ENCODE measurements at regions not wholly inside any gene's neighbourhood (a gene's known extent, or its start where the extent isn't known, plus 50 kb on each side); places are given as distances from the start of the nearest gene placed in this dataset.

- Histone ChIP-seq H3K36me3 (replicated peaks; ENCODE audit: low read depth, low read length) (no peaks in the 10 kb centered on the region), H3K9me3 (ENCODE audit: insufficient read depth, low read length) (no peaks in the 10 kb centered on the region), H3K27ac (ENCODE audit: low read length) (no peak overlapping the region), H2AFZ (ENCODE audit: low read depth, low read length) (no peak overlapping the region), H3K4me2 (ENCODE audit: low read length) (no peak overlapping the region), H4K20me1 (ENCODE audit: insufficient read depth, low read length) (no peaks in the 10 kb centered on the region), H3K4me1 (ENCODE audit: low read length) (no peaks in the 10 kb centered on the region), H3K79me2 (ENCODE audit: low read length) (no peaks in the 10 kb centered on the region), H3K9ac (ENCODE audit: low read length) (no peak overlapping the region), H3K27me3 (ENCODE audit: low read depth, low read length) (no peaks in the 10 kb centered on the region), H3K4me3 (ENCODE audit: low read length) (no peak overlapping the region)
- TF ChIP-seq CTCF (IDR thresholded peaks at IDR 0.05; ENCODE audit: low read depth, low read length) (no peak), EZH2phosphoT487 (IDR thresholded peaks at IDR 0.05; ENCODE audit: low read depth) (no peak)
Observed at GRCh38 chr17:53119773-53120172, 703.0 kb upstream of the KIF2B start.

GRCh38 chr17:53118948-53119347 lies 703.8 kb upstream of the KIF2B start:
- Histone ChIP-seq H3K9ac (ENCODE audit: low read length) (no peak overlapping the region), H3K4me2 (ENCODE audit: low read length) (no peak overlapping the region), H3K4me3 (ENCODE audit: low read length) (no peak overlapping the region), H3K79me2 (ENCODE audit: low read length) (no peaks in the 10 kb centered on the region), H3K9me3 (ENCODE audit: insufficient read depth, low read length) (no peaks in the 10 kb centered on the region), H4K20me1 (ENCODE audit: insufficient read depth, low read length) (no peaks in the 10 kb centered on the region), H3K36me3 (replicated peaks; ENCODE audit: low read depth, low read length) (no peaks in the 10 kb centered on the region), H2AFZ (ENCODE audit: low read depth, low read length) (no peak overlapping the region), H3K4me1 (ENCODE audit: low read length) (no peaks in the 10 kb centered on the region), H3K27me3 (ENCODE audit: low read depth, low read length) (no peaks in the 10 kb centered on the region), H3K27ac (ENCODE audit: low read length) (no peak overlapping the region)
- no peak for TF ChIP-seq EZH2phosphoT487 (IDR thresholded peaks at IDR 0.05; ENCODE audit: low read depth)
- TF ChIP-seq CTCF (IDR thresholded peaks at IDR 0.05; ENCODE audit: low read depth, low read length), result no peak

- no peak overlapping the region for H2AFZ ChIP-seq (ENCODE audit: low read depth, low read length)
- H3K27ac ChIP-seq (ENCODE audit: low read length), result no peak overlapping the region
- H3K9ac ChIP-seq (ENCODE audit: low read length), result no peak overlapping the region
- no peaks in the 10 kb centered on the region for H4K20me1 ChIP-seq (ENCODE audit: insufficient read depth, low read length)
- H3K79me2 ChIP-seq (ENCODE audit: low read length), result no peaks in the 10 kb centered on the region
- H3K4me2 ChIP-seq (ENCODE audit: low read length), result no peak overlapping the region
- no peak overlapping the region for H3K4me3 ChIP-seq (ENCODE audit: low read length)
- TF ChIP-seq CTCF (IDR thresholded peaks at IDR 0.05; ENCODE audit: low read depth, low read length), result no peak
- no peak for TF ChIP-seq EZH2phosphoT487 (IDR thresholded peaks at IDR 0.05; ENCODE audit: low read depth)
- no peaks in the 10 kb centered on the region for H3K27me3 ChIP-seq (ENCODE audit: low read depth, low read length)
- peaks cover 2% of the 10 kb centered on the region for H3K4me1 ChIP-seq (ENCODE audit: low read length)
- no peaks in the 10 kb centered on the region for H3K9me3 ChIP-seq (ENCODE audit: insufficient read depth, low read length)
- no peaks in the 10 kb centered on the region for H3K36me3 ChIP-seq (replicated peaks; ENCODE audit: low read depth, low read length)
Observed at GRCh38 chr17:53106886-53107285, 715.8 kb upstream of the KIF2B start.

- no peaks in the 10 kb centered on the region for H3K36me3 ChIP-seq (replicated peaks; ENCODE audit: low read depth, low read length)
- H3K27ac ChIP-seq (ENCODE audit: low read length), result no peak overlapping the region
- peak overlapping the region; percentile 28 for H3K4me2 ChIP-seq (ENCODE audit: low read length)
- H2AFZ ChIP-seq (ENCODE audit: low read depth, low read length), result no peak overlapping the region
- H3K9ac ChIP-seq (ENCODE audit: low read length), result no peak overlapping the region
- H3K4me3 ChIP-seq (ENCODE audit: low read length), result no peak overlapping the region
- no peaks in the 10 kb centered on the region for H4K20me1 ChIP-seq (ENCODE audit: insufficient read depth, low read length)
- TF ChIP-seq CTCF (IDR thresholded peaks at IDR 0.05; ENCODE audit: low read depth, low read length) (no peak), EZH2phosphoT487 (IDR thresholded peaks at IDR 0.05; ENCODE audit: low read depth) (no peak)
- H3K27me3 ChIP-seq (ENCODE audit: low read depth, low read length), result no peaks in the 10 kb centered on the region
- H3K4me1 ChIP-seq (ENCODE audit: low read length), result peaks cover 8% of the 10 kb centered on the region
- no peaks in the 10 kb centered on the region for H3K79me2 ChIP-seq (ENCODE audit: low read length)
- no peaks in the 10 kb centered on the region for H3K9me3 ChIP-seq (ENCODE audit: insufficient read depth, low read length)
Observed at GRCh38 chr17:53101706-53102105, 721.0 kb upstream of the KIF2B start.
